ENCODE measurements at regions not wholly inside any gene's neighbourhood (a gene's known extent, or its start where the extent isn't known, plus 50 kb on each side); places are given as distances from the start of the nearest gene placed in this dataset.

DNA sequence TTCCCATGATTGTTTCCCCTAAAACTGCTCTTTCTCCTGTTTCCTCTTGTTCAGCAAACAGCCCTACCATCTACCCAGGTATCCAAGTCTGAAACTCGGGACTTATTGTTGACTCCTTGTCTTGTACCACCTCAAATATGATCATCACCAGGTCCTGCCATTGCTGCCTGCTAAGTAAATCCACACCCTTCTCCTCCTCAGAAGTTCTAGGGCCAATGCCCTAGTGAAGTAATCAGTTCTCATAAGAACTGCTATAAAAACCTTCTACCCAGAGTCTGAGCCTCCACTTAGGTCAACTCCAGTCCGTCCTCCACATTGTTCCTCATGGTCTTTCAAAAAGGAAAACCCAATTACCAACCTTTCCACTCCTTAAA lies 77.0 kb upstream of the IL12A start:
- intact Hi-C loops (cut with micrococcal nuclease; ENCODE audit: unreplicated experiment), result no loop called here
- BruUV-seq (replicated peaks), result no TSS peak

DNA sequence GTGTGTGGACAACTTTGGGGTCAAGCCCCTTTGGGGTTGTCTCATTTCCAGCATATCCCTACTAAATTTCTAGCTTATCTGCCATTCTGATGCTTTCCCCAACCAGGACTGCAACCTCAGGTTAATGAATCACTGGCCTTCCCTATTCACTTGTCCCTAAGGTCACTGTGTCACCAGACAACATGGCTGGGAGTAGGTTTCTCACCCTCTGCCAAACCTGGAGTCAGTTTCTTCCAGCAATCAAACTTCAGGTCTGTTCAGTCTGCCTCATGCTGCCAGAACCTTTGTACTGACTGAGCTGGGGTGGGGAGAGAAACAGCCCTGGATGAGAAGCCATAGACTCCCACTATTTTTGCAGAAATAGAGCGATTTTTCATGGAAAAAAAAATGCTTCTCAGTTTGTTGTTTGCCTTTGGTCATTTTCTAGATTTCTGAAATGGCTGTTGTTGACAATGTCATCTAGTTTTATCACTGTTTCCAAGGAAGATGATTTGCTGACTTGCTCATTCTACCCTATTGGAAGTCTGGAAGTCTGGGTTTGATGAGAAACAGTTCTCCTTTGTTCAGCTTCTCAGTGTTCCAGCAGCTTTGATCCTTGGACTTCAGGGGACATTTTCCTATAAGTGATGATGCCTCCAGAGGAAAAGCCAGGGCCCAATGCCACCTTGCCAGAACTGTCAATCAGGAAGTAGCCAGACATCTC lies 74.8 kb upstream of the IL12A start:
- no TSS peak for BruUV-seq (replicated peaks)
- Histone ChIP-seq H3K9me3 (ENCODE audit: low read length) (no peaks in the 10 kb centered on the region), H3K79me2 (ENCODE audit: insufficient read depth, low read depth, low read length) (no peaks in the 10 kb centered on the region), H4K20me1 (ENCODE audit: insufficient read depth, low read length) (no peaks in the 10 kb centered on the region), H3K36me3 (ENCODE audit: insufficient read depth, low read length) (no peaks in the 10 kb centered on the region), H3K4me2 (ENCODE audit: low read length) (no peak overlapping the region), H2AFZ (ENCODE audit: low read length) (no peak overlapping the region), H3K9me2 (ENCODE audit: insufficient read depth, low read length) (no peaks in the 10 kb centered on the region), H3K4me1 (ENCODE audit: insufficient read depth, low read length, poor library complexity, severe bottlenecking) (no peaks in the 10 kb centered on the region), H3K27ac (ENCODE audit: low read depth, low read length, poor library complexity, severe bottlenecking) (no peak overlapping the region), H3K4me3 (ENCODE audit: low read depth, low read length, poor library complexity, severe bottlenecking) (no peak overlapping the region)
- DNase-seq (ENCODE audit: low spot score), result no peak
- intact Hi-C loops (cut with micrococcal nuclease; ENCODE audit: unreplicated experiment), result no loop called here
- ChIA-PET POLR2A (no interaction called here), CTCF (ENCODE audit: unreplicated experiment) (no interaction called here)
- TF ChIP-seq EZH2phosphoT487 (IDR thresholded peaks at IDR 0.05; ENCODE audit: borderline replicate concordance, low read depth, low read length), result no peak
- TF ChIP-seq CTCF (conservative IDR thresholded peaks at IDR 0.05; ENCODE audit: low read length), result no peak

More for the DNA sequence above, 77.0 kb upstream of the IL12A start:
- Histone ChIP-seq H2AFZ (ENCODE audit: low read length) (no peak overlapping the region), H3K9me3 (ENCODE audit: low read length) (no peaks in the 10 kb centered on the region), H3K27ac (ENCODE audit: low read depth, low read length, poor library complexity, severe bottlenecking) (no peak overlapping the region), H3K4me3 (ENCODE audit: low read depth, low read length, poor library complexity, severe bottlenecking) (no peak overlapping the region), H3K36me3 (ENCODE audit: insufficient read depth, low read length) (no peaks in the 10 kb centered on the region), H3K4me1 (ENCODE audit: insufficient read depth, low read length, poor library complexity, severe bottlenecking) (no peaks in the 10 kb centered on the region), H3K79me2 (ENCODE audit: insufficient read depth, low read depth, low read length) (no peaks in the 10 kb centered on the region), H4K20me1 (ENCODE audit: insufficient read depth, low read length) (no peaks in the 10 kb centered on the region), H3K4me2 (ENCODE audit: low read length) (no peak overlapping the region), H3K9me2 (ENCODE audit: insufficient read depth, low read length) (no peaks in the 10 kb centered on the region)
- TF ChIP-seq EZH2phosphoT487 (IDR thresholded peaks at IDR 0.05; ENCODE audit: borderline replicate concordance, low read depth, low read length) (no peak), CTCF (conservative IDR thresholded peaks at IDR 0.05; ENCODE audit: low read length) (no peak)
- ChIA-PET POLR2A (interaction anchor here (1.0 to 1.2 kb wide), 2 partner anchors 12 to 14 kb away, joined by 3 read pairs; no protein-coding TSS in a partner anchor), CTCF (ENCODE audit: unreplicated experiment) (no interaction called here)
- DNase-seq (ENCODE audit: low spot score), result no peak

DNA sequence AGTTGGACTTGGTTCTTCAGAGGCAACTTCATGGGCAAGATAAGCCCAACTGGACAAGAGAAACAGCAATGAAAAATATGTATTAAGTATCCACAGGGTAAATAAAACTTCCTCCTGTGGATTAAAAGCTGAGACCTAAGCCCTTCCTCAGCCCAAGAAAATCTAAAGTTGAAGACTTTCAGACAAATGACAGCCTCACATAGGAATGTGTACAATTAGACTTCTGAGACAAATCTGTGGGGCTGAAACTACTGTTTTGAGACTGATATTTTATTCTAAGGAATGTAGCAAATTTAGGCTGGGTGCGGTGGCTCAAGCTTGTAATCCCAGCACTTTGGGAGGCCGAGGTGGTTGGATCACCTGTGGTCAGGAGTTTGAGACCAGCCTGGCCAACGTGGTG lies 74.2 kb upstream of the IL12A start:
- DNase-seq (ENCODE audit: low spot score), result no peak
- TF ChIP-seq CTCF (conservative IDR thresholded peaks at IDR 0.05; ENCODE audit: low read length) (no peak), EZH2phosphoT487 (IDR thresholded peaks at IDR 0.05; ENCODE audit: borderline replicate concordance, low read depth, low read length) (no peak)
- Histone ChIP-seq H3K36me3 (ENCODE audit: insufficient read depth, low read length) (no peaks in the 10 kb centered on the region), H2AFZ (ENCODE audit: low read length) (no peak overlapping the region), H3K9me3 (ENCODE audit: low read length) (no peaks in the 10 kb centered on the region), H3K79me2 (ENCODE audit: insufficient read depth, low read depth, low read length) (no peaks in the 10 kb centered on the region), H3K27ac (ENCODE audit: low read depth, low read length, poor library complexity, severe bottlenecking) (no peak overlapping the region), H3K4me3 (ENCODE audit: low read depth, low read length, poor library complexity, severe bottlenecking) (no peak overlapping the region), H3K4me1 (ENCODE audit: insufficient read depth, low read length, poor library complexity, severe bottlenecking) (no peaks in the 10 kb centered on the region), H4K20me1 (ENCODE audit: insufficient read depth, low read length) (no peaks in the 10 kb centered on the region), H3K9me2 (ENCODE audit: insufficient read depth, low read length) (no peaks in the 10 kb centered on the region), H3K4me2 (ENCODE audit: low read length) (no peak overlapping the region)
- ChIA-PET CTCF (ENCODE audit: unreplicated experiment) (no interaction called here), POLR2A (interaction anchor here (1.1 kb wide), 1 partner anchor 19 kb away, joined by 3 read pairs; no protein-coding TSS in a partner anchor)
- no TSS peak for BruUV-seq (replicated peaks)
- intact Hi-C loops (cut with micrococcal nuclease; ENCODE audit: unreplicated experiment), result no loop called here

Data from OCI-LY7 (cell line).